Liver (tissue), 3 donors: ENCODE measurements at regions not wholly inside any gene's neighbourhood (a gene's known extent, or its start where the extent isn't known, plus 50 kb on each side); places are given as distances from the start of the nearest gene placed in this dataset.

ENCODE experiments used
- EGR1 ChIP-seq, 2 donors: IDR thresholded peaks; 2 replicates each; pipeline ENCODE4 v1.6.1; 2016 to 2018; ENCODE audit warnings: antibody characterized with exemption in 2 of 2, low read depth in 2 of 2
- GABPA ChIP-seq, 2 donors: IDR thresholded peaks in 1 of 2; conservative IDR thresholded peaks in 1 of 2; 2 replicates each; pipeline ENCODE4 v1.6.1; 2016; ENCODE audit warnings: antibody characterized with exemption in 2 of 2, mild to moderate bottlenecking in 1 of 2, moderate library complexity in 1 of 2
- JUND ChIP-seq, 2 donors: IDR thresholded peaks; 2 replicates each; pipeline ENCODE4 v1.6.1; 2016; ENCODE audit warnings: antibody characterized with exemption in 2 of 2
- RAD21 ChIP-seq, 2 donors: IDR thresholded peaks; 2 replicates each; pipeline ENCODE4 v1.6.1; 2016; ENCODE audit warnings: antibody characterized with exemption in 2 of 2, mild to moderate bottlenecking in 2 of 2
- SP1 ChIP-seq: IDR thresholded peaks from 2 replicates; pipeline ENCODE4 v1.6.1; 2018; ENCODE audit warnings: antibody characterized with exemption, mild to moderate bottlenecking
- TAF1 ChIP-seq: conservative IDR thresholded peaks from 2 replicates; pipeline ENCODE4 v1.6.1; 2016; ENCODE audit warnings: antibody characterized with exemption, mild to moderate bottlenecking
- YY1 ChIP-seq: IDR thresholded peaks from 2 replicates; pipeline ENCODE4 v1.6.1; 2016; ENCODE audit warnings: antibody characterized with exemption, mild to moderate bottlenecking
- TF ChIP-seq, protein P1 (sequence below): fragments of 150-350 bp; IDR thresholded peaks from 2 replicates; pipeline ENCODE4 v1.5.1; 2017; ENCODE audit warnings: improper control_type of control experiment, low read depth, low read length; ENCODE audit not compliant: missing input control
- TF ChIP-seq, protein P2 (sequence below): IDR thresholded peaks from 2 replicates; pipeline ENCODE4 v1.6.1; 2016; ENCODE audit warnings: antibody characterized with exemption
- TF ChIP-seq, protein P3 (sequence below): IDR thresholded peaks from 2 replicates; pipeline ENCODE4 v1.6.1; 2016; ENCODE audit warnings: antibody characterized with exemption, mild to moderate bottlenecking
- TF ChIP-seq, protein P4 (sequence below): IDR thresholded peaks from 2 replicates; pipeline ENCODE4 v1.6.1; 2016; ENCODE audit warnings: antibody characterized with exemption
- TF ChIP-seq, protein P5 (sequence below): IDR thresholded peaks from 2 replicates; pipeline ENCODE4 v1.6.1; 2016; ENCODE audit warnings: antibody characterized with exemption
- donor health status: healthy.
- donor health status: healthy.

DNA sequence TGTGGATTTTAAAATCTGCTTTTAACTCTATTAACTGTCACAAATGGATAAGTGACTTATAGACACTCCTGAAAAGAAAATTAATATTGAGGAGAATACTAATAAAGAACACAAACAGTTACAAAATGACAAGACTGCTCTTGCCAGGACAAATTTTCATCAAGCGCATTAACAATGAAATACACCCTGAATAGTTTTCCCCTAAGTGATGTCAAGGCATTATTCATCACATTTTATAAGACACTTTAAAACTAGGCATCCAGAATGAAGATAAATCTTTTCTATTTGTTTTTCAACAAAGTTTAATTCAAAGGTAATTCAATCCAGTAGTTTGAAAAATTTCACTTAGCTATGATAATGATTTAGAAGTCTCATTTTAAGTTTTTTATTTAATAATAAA, 110.5 kb upstream of the SEC61G start:
- TF ChIP-seq, protein P1, sequence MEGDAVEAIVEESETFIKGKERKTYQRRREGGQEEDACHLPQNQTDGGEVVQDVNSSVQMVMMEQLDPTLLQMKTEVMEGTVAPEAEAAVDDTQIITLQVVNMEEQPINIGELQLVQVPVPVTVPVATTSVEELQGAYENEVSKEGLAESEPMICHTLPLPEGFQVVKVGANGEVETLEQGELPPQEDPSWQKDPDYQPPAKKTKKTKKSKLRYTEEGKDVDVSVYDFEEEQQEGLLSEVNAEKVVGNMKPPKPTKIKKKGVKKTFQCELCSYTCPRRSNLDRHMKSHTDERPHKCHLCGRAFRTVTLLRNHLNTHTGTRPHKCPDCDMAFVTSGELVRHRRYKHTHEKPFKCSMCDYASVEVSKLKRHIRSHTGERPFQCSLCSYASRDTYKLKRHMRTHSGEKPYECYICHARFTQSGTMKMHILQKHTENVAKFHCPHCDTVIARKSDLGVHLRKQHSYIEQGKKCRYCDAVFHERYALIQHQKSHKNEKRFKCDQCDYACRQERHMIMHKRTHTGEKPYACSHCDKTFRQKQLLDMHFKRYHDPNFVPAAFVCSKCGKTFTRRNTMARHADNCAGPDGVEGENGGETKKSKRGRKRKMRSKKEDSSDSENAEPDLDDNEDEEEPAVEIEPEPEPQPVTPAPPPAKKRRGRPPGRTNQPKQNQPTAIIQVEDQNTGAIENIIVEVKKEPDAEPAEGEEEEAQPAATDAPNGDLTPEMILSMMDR: no peak
- TF ChIP-seq RAD21 (IDR thresholded peaks at IDR 0.05) (no peak), YY1 (no peak), EGR1 (IDR thresholded peaks at IDR 0.05; ENCODE audit: low read depth in 2 of 2) (no peak), TAF1 (no peak), SP1 (no peak), JUND (IDR thresholded peaks at IDR 0.05) (no peak), GABPA (IDR thresholded peaks at IDR 0.05 in 1 of 2, conservative IDR thresholded peaks at IDR 0.05 in 1 of 2) (no peak)
- TF ChIP-seq, protein P2, sequence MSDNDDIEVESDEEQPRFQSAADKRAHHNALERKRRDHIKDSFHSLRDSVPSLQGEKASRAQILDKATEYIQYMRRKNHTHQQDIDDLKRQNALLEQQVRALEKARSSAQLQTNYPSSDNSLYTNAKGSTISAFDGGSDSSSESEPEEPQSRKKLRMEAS: no peak
- TF ChIP-seq, protein P3, sequence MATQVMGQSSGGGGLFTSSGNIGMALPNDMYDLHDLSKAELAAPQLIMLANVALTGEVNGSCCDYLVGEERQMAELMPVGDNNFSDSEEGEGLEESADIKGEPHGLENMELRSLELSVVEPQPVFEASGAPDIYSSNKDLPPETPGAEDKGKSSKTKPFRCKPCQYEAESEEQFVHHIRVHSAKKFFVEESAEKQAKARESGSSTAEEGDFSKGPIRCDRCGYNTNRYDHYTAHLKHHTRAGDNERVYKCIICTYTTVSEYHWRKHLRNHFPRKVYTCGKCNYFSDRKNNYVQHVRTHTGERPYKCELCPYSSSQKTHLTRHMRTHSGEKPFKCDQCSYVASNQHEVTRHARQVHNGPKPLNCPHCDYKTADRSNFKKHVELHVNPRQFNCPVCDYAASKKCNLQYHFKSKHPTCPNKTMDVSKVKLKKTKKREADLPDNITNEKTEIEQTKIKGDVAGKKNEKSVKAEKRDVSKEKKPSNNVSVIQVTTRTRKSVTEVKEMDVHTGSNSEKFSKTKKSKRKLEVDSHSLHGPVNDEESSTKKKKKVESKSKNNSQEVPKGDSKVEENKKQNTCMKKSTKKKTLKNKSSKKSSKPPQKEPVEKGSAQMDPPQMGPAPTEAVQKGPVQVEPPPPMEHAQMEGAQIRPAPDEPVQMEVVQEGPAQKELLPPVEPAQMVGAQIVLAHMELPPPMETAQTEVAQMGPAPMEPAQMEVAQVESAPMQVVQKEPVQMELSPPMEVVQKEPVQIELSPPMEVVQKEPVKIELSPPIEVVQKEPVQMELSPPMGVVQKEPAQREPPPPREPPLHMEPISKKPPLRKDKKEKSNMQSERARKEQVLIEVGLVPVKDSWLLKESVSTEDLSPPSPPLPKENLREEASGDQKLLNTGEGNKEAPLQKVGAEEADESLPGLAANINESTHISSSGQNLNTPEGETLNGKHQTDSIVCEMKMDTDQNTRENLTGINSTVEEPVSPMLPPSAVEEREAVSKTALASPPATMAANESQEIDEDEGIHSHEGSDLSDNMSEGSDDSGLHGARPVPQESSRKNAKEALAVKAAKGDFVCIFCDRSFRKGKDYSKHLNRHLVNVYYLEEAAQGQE: no peak
- TF ChIP-seq, protein P4, sequence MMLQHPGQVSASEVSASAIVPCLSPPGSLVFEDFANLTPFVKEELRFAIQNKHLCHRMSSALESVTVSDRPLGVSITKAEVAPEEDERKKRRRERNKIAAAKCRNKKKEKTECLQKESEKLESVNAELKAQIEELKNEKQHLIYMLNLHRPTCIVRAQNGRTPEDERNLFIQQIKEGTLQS: no peak
- TF ChIP-seq, protein P5, sequence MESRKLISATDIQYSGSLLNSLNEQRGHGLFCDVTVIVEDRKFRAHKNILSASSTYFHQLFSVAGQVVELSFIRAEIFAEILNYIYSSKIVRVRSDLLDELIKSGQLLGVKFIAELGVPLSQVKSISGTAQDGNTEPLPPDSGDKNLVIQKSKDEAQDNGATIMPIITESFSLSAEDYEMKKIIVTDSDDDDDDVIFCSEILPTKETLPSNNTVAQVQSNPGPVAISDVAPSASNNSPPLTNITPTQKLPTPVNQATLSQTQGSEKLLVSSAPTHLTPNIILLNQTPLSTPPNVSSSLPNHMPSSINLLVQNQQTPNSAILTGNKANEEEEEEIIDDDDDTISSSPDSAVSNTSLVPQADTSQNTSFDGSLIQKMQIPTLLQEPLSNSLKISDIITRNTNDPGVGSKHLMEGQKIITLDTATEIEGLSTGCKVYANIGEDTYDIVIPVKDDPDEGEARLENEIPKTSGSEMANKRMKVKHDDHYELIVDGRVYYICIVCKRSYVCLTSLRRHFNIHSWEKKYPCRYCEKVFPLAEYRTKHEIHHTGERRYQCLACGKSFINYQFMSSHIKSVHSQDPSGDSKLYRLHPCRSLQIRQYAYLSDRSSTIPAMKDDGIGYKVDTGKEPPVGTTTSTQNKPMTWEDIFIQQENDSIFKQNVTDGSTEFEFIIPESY: no peak
